ENCODE measurements at regions not wholly inside any gene's neighbourhood (a gene's known extent, or its start where the extent isn't known, plus 50 kb on each side); places are given as distances from the start of the nearest gene placed in this dataset.
A peak's percentile ranks its signal among the peaks of the same experiment; 100 is the strongest.

GRCh38 chr13:91045351-91046034 is 302.0 kb upstream of the MIR17HG start (continued):
- TF ChIP-seq TEAD1 (CRISPR knock-in tag; IDR thresholded peaks at IDR 0.05): 0 out of 4 replicates have a peak, but pooled peaks of 1 of the 2 experiments have one; percentile 5
- TF ChIP-seq ELK3 (CRISPR knock-in tag; IDR thresholded peaks at IDR 0.05): peak; percentile 61; the same call in 1 of the 2 replicates
- TF ChIP-seq HSF4 (CRISPR knock-in tag; IDR thresholded peaks at IDR 0.05; ENCODE audit: borderline replicate concordance): 0 out of 2 replicates have a peak, but pooled peaks have one; percentile 29
- TF ChIP-seq CHD1 (IDR thresholded peaks at IDR 0.05; ENCODE audit: low read length): no peak
- TF ChIP-seq JUND (IDR thresholded peaks at IDR 0.05; ENCODE audit: borderline replicate concordance, low read depth, low read length): no peak
- no peak for TF ChIP-seq JUND (tag; IDR thresholded peaks at IDR 0.05; ENCODE audit: borderline replicate concordance, low read depth, low read length)
- TF ChIP-seq ZNF586 (CRISPR knock-in tag; conservative IDR thresholded peaks at IDR 0.05): peak; percentile 73; the same call in 1 of the 2 replicates
- TF ChIP-seq ZNF134 (CRISPR knock-in tag; conservative IDR thresholded peaks at IDR 0.05): 0 out of 2 replicates have a peak, but pooled peaks have one; percentile 27
- peak; percentile 61; the same call in 1 of the 2 replicates for TF ChIP-seq ZNF41 (CRISPR knock-in tag; conservative IDR thresholded peaks at IDR 0.05)
- TF ChIP-seq MLX (CRISPR knock-in tag; conservative IDR thresholded peaks at IDR 0.05): 0 out of 4 replicates have a peak, but pooled peaks of 1 of the 2 experiments have one; percentile 73
- peak in 2 of 3 experiments; percentile 42 to 52; a peak in 3 of 6 replicates for TF ChIP-seq CTCF (IDR thresholded peaks at IDR 0.05 in 2 of 3, conservative IDR thresholded peaks at IDR 0.05 in 1 of 3; ENCODE audit: insufficient read depth in 2 of 3, low read depth in 1 of 3, low read length in 3 of 3)
- TF ChIP-seq RAD21 (CRISPR knock-in tag; conservative IDR thresholded peaks at IDR 0.05 in 1 of 2, IDR thresholded peaks at IDR 0.05 in 1 of 2): peak; percentile 41 to 68
- TF ChIP-seq TCF7 (IDR thresholded peaks at IDR 0.05; ENCODE audit: borderline replicate concordance): no peak
- TF ChIP-seq BCL6 (CRISPR knock-in tag; IDR thresholded peaks at IDR 0.05): peak; percentile 21; the same call in 1 of the 2 replicates
- no peak for TF ChIP-seq NCOA4 (IDR thresholded peaks at IDR 0.05; ENCODE audit: partially characterized antibody)
- peak; percentile 69 for TF ChIP-seq DEAF1 (CRISPR knock-in tag; IDR thresholded peaks at IDR 0.05)
- TF ChIP-seq ZNF347 (CRISPR knock-in tag; IDR thresholded peaks at IDR 0.05; ENCODE audit: low read depth): peak; percentile 56; the same call in 1 of the 2 replicates
- TF ChIP-seq PPARD (CRISPR knock-in tag; IDR thresholded peaks at IDR 0.05): 0 out of 2 replicates have a peak, but pooled peaks have one; percentile 59

Data from K562 (cell line).